ENCODE measurements at regions not wholly inside any gene's neighbourhood (a gene's known extent, or its start where the extent isn't known, plus 50 kb on each side); places are given as distances from the start of the nearest gene placed in this dataset.

GRCh38 chr2:22887845-22888244, 497.1 kb upstream of the KLHL29 start:
- TF ChIP-seq CTCF (IDR thresholded peaks at IDR 0.05), result no peak
- TF ChIP-seq POLR2AphosphoS5 (IDR thresholded peaks at IDR 0.05; ENCODE audit: insufficient read depth in 1 of 2, low read depth in 1 of 2), result no peak

All from vagina (tissue), 2 donors.